Ishikawa (cell line): ENCODE measurements at regions not wholly inside any gene's neighbourhood (a gene's known extent, or its start where the extent isn't known, plus 50 kb on each side); places are given as distances from the start of the nearest gene placed in this dataset.

Experiments used
- CEBPB ChIP-seq: IDR thresholded peaks from 2 replicates; pipeline ENCODE4 v1.6.1; 2012
- CREB1 ChIP-seq: IDR thresholded peaks from 2 replicates; pipeline ENCODE4 v1.6.1; 2012; ENCODE audit warnings: low read depth
- EGR1 ChIP-seq: IDR thresholded peaks from 2 replicates; pipeline ENCODE4 v1.6.1; 2012
- EP300 ChIP-seq: IDR thresholded peaks from 2 replicates; pipeline ENCODE4 v1.6.1; 2012; ENCODE audit warnings: borderline replicate concordance
- FOXM1 ChIP-seq: IDR thresholded peaks from 2 replicates; pipeline ENCODE4 v1.6.1; 2012; ENCODE audit warnings: low read depth, borderline replicate concordance
- NFIC ChIP-seq: IDR thresholded peaks from 2 replicates; pipeline ENCODE4 v1.6.1; 2012
- RAD21 ChIP-seq: IDR thresholded peaks from 2 replicates; pipeline ENCODE4 v1.6.1; 2012; ENCODE audit warnings: low read depth
- TAF1 ChIP-seq: IDR thresholded peaks from 2 replicates; pipeline ENCODE4 v1.6.1; 2012; ENCODE audit warnings: low read depth, mild to moderate bottlenecking
- TCF12 ChIP-seq: IDR thresholded peaks from 2 replicates; pipeline ENCODE4 v1.6.1; 2012; ENCODE audit warnings: low read depth
- TEAD4 ChIP-seq: IDR thresholded peaks from 2 replicates; pipeline ENCODE4 v1.6.1; 2012
- YY1 ChIP-seq: IDR thresholded peaks from 2 replicates; pipeline ENCODE4 v1.6.1; 2012; ENCODE audit warnings: low read depth
- ZBTB7A ChIP-seq: IDR thresholded peaks from 2 replicates; pipeline ENCODE4 v1.6.1; 2012; ENCODE audit warnings: low read depth
- TF ChIP-seq, protein P1 (sequence below): IDR thresholded peaks from 2 replicates; pipeline ENCODE4 v1.6.1; 2012
- TF ChIP-seq, protein P2 (sequence below): IDR thresholded peaks from 2 replicates; pipeline ENCODE4 v1.6.1; 2012
- TF ChIP-seq, protein P3 (sequence below): IDR thresholded peaks from 2 replicates; pipeline ENCODE4 v1.6.1; 2012; ENCODE audit warnings: low read depth, mild to moderate bottlenecking

DNA sequence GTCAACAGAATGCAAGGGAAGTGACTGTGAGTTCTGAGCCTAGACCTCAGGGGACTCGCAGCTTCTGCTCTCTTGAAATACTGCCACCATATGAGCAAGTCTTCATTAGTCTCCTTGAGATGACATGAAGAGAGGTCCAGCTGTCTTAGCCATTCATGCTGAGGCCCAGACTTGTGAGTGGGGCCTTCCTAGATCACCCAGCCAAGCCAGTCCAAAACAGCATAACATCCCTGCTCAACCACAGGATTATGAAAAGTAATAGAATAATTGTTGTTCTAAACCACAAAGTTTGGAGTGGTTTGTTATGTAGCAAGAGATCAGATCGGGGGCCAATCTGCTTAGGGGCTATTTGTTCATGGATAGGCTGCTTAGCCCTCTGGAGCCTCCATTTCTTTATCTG lies 54.9 kb upstream of the HTATIP2 start:
- TF ChIP-seq, protein P1, sequence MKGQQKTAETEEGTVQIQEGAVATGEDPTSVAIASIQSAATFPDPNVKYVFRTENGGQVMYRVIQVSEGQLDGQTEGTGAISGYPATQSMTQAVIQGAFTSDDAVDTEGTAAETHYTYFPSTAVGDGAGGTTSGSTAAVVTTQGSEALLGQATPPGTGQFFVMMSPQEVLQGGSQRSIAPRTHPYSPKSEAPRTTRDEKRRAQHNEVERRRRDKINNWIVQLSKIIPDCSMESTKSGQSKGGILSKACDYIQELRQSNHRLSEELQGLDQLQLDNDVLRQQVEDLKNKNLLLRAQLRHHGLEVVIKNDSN, result no peak
- no peak for TF ChIP-seq YY1
- TF ChIP-seq, protein P2, sequence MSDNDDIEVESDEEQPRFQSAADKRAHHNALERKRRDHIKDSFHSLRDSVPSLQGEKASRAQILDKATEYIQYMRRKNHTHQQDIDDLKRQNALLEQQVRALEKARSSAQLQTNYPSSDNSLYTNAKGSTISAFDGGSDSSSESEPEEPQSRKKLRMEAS, result no peak
- TF ChIP-seq RAD21, result no peak
- TF ChIP-seq, protein P3, sequence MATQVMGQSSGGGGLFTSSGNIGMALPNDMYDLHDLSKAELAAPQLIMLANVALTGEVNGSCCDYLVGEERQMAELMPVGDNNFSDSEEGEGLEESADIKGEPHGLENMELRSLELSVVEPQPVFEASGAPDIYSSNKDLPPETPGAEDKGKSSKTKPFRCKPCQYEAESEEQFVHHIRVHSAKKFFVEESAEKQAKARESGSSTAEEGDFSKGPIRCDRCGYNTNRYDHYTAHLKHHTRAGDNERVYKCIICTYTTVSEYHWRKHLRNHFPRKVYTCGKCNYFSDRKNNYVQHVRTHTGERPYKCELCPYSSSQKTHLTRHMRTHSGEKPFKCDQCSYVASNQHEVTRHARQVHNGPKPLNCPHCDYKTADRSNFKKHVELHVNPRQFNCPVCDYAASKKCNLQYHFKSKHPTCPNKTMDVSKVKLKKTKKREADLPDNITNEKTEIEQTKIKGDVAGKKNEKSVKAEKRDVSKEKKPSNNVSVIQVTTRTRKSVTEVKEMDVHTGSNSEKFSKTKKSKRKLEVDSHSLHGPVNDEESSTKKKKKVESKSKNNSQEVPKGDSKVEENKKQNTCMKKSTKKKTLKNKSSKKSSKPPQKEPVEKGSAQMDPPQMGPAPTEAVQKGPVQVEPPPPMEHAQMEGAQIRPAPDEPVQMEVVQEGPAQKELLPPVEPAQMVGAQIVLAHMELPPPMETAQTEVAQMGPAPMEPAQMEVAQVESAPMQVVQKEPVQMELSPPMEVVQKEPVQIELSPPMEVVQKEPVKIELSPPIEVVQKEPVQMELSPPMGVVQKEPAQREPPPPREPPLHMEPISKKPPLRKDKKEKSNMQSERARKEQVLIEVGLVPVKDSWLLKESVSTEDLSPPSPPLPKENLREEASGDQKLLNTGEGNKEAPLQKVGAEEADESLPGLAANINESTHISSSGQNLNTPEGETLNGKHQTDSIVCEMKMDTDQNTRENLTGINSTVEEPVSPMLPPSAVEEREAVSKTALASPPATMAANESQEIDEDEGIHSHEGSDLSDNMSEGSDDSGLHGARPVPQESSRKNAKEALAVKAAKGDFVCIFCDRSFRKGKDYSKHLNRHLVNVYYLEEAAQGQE, result no peak

DNA sequence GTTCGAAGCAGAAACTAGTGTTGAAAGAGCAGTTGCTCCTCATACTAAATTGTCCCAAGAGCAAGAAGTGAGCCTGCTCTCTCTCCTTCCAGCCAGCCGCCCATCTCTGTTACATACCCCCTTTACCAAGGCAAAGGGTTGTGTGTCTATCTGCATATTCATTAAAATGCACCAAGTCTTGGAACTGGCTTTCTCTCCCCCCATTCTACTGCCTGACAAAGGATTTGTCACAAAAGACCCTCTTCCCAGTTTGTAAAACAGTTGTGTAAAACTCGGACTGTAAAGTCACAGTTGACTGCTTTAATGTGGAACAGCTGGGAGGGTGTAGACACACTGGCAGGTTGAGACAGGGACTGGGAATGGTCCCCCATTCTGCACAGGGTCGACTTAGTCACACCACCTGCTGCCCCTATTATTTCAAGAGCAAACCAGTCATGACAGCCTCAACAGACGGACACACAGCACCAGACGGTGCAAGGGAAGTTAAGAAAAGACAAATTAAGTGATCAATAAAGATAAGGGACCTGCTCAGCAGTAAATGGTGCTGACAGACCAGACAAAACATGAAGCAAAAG lies 60.0 kb upstream of the HTATIP2 start:
- no peak for TF ChIP-seq YY1
- TF ChIP-seq NFIC, result no peak
- TF ChIP-seq, protein P2, result no peak
- no peak for TF ChIP-seq TEAD4
- TF ChIP-seq TCF12, result no peak
- TF ChIP-seq EP300, result no peak
- TF ChIP-seq RAD21, result no peak
- TF ChIP-seq EGR1, result no peak
- TF ChIP-seq FOXM1, result no peak
- TF ChIP-seq, protein P3, result no peak
- TF ChIP-seq, protein P1, result no peak

DNA sequence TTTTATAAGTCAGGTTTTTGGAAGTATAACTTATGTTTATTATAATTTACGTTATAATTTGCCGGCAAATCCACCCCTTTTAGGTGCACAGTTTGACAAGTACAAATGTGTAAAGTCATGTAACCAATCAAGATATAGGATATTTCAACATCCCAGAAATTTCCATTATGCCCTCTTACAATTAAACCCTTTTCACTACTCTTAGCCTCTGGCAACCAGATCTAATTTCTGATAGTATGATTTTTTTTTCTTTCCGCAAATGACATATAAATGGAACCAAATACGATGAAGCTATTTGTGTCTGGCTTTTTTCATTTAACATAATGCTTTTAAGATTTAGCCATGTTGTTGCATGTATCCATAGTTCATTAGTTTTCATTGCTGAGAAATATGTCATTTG lies 69.5 kb upstream of the HTATIP2 start:
- TF ChIP-seq EP300, result no peak
- TF ChIP-seq TEAD4, result no peak
- no peak for TF ChIP-seq TCF12
- no peak for TF ChIP-seq NFIC
- no peak for TF ChIP-seq YY1
- TF ChIP-seq CEBPB, result no peak
- TF ChIP-seq TAF1, result no peak
- no peak for TF ChIP-seq CREB1
- TF ChIP-seq, protein P2, result no peak
- no peak for TF ChIP-seq FOXM1
- TF ChIP-seq, protein P3, result no peak
- no peak for TF ChIP-seq ZBTB7A
- TF ChIP-seq RAD21, result no peak
- TF ChIP-seq, protein P1, result no peak
- no peak for TF ChIP-seq EGR1

DNA sequence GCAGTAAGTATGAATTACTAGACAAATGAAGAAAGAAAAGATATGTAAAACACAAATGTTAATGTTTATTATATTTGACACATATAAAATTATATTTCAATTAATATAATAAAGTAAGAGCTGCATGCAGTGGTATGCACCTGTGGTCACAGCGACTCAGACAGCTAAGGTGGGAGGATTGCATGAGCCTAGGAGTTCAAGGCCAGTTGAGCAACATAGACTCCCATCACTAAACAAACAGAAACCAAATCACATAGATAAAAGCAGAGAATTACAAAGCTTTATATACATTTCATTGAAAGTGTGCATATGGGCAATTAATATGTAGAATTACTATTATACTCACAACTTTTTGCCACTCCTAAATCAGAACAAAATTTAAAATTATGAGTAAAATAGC lies 70.0 kb upstream of the HTATIP2 start:
- TF ChIP-seq CREB1, result no peak
- TF ChIP-seq, protein P3, result no peak
- TF ChIP-seq EGR1, result no peak
- no peak for TF ChIP-seq TAF1
- TF ChIP-seq RAD21, result no peak
- no peak for TF ChIP-seq TEAD4
- no peak for TF ChIP-seq EP300
